ENCODE measurements at regions not wholly inside any gene's neighbourhood (a gene's known extent, or its start where the extent isn't known, plus 50 kb on each side); places are given as distances from the start of the nearest gene placed in this dataset.

GRCh38 chr3:105979961-105980360, 111.1 kb upstream of the CBLB start:
- TF ChIP-seq ISL1 (CRISPR knock-in tag; IDR thresholded peaks at IDR 0.05) (no peak), ZNF70 (CRISPR knock-in tag; IDR thresholded peaks at IDR 0.05) (no peak), CSDC2 (CRISPR knock-in tag; IDR thresholded peaks at IDR 0.05) (no peak), ZFP3 (CRISPR knock-in tag; IDR thresholded peaks at IDR 0.05) (no peak), ZNF8 (CRISPR knock-in tag; IDR thresholded peaks at IDR 0.05) (no peak), BACH2 (CRISPR knock-in tag; IDR thresholded peaks at IDR 0.05; ENCODE audit: borderline replicate concordance) (no peak)
- TF ChIP-seq, protein P1, sequence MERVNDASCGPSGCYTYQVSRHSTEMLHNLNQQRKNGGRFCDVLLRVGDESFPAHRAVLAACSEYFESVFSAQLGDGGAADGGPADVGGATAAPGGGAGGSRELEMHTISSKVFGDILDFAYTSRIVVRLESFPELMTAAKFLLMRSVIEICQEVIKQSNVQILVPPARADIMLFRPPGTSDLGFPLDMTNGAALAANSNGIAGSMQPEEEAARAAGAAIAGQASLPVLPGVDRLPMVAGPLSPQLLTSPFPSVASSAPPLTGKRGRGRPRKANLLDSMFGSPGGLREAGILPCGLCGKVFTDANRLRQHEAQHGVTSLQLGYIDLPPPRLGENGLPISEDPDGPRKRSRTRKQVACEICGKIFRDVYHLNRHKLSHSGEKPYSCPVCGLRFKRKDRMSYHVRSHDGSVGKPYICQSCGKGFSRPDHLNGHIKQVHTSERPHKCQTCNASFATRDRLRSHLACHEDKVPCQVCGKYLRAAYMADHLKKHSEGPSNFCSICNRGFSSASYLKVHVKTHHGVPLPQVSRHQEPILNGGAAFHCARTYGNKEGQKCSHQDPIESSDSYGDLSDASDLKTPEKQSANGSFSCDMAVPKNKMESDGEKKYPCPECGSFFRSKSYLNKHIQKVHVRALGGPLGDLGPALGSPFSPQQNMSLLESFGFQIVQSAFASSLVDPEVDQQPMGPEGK (CRISPR knock-in tag; IDR thresholded peaks at IDR 0.05; ENCODE audit: borderline replicate concordance), result no peak
- TF ChIP-seq, protein P2, sequence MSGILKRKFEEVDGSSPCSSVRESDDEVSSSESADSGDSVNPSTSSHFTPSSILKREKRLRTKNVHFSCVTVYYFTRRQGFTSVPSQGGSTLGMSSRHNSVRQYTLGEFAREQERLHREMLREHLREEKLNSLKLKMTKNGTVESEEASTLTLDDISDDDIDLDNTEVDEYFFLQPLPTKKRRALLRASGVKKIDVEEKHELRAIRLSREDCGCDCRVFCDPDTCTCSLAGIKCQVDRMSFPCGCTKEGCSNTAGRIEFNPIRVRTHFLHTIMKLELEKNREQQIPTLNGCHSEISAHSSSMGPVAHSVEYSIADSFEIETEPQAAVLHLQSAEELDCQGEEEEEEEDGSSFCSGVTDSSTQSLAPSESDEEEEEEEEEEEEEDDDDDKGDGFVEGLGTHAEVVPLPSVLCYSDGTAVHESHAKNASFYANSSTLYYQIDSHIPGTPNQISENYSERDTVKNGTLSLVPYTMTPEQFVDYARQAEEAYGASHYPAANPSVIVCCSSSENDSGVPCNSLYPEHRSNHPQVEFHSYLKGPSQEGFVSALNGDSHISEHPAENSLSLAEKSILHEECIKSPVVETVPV (CRISPR knock-in tag; IDR thresholded peaks at IDR 0.05), result no peak

Measured in SK-N-SH treated with all-trans-retinoic acid at 6 μM for 48 hours (cell line).